NT2/D1 (cell line): ENCODE measurements at regions not wholly inside any gene's neighbourhood (a gene's known extent, or its start where the extent isn't known, plus 50 kb on each side); places are given as distances from the start of the nearest gene placed in this dataset.

Experiments
- SUZ12 ChIP-seq: IDR thresholded peaks from 2 replicates; pipeline ENCODE4 v1.6.1; 2011; ENCODE audit not compliant: insufficient read length, insufficient read depth; ENCODE audit errors: extremely low read depth
- YY1 ChIP-seq: IDR thresholded peaks from 2 replicates; pipeline ENCODE4 v1.6.1; 2011; ENCODE audit not compliant: insufficient read length, insufficient read depth

- no peak for TF ChIP-seq YY1
- TF ChIP-seq SUZ12: no peak
Observed at GRCh38 chr22:48358886-48359612, 1468.6 kb downstream of the BRD1 start.
